DND-41 (cell line): ENCODE measurements at regions not wholly inside any gene's neighbourhood (a gene's known extent, or its start where the extent isn't known, plus 50 kb on each side); places are given as distances from the start of the nearest gene placed in this dataset.

Experiments
- EZH2 ChIP-seq: IDR thresholded peaks from 3 replicates; pipeline ENCODE4 v1.6.1; 2012; ENCODE audit warnings: borderline replicate concordance, low read depth, mild to moderate bottlenecking, moderate library complexity, low read length, inconsistent platforms; ENCODE audit not compliant: severe bottlenecking
- TF ChIP-seq, protein P1 (sequence below): IDR thresholded peaks from 2 replicates; pipeline ENCODE4 v1.5.1; 2012; ENCODE audit warnings: borderline replicate concordance, low read length, moderate library complexity, mild to moderate bottlenecking; ENCODE audit not compliant: poor library complexity, severe bottlenecking; ENCODE audit errors: extremely low read depth

DNA sequence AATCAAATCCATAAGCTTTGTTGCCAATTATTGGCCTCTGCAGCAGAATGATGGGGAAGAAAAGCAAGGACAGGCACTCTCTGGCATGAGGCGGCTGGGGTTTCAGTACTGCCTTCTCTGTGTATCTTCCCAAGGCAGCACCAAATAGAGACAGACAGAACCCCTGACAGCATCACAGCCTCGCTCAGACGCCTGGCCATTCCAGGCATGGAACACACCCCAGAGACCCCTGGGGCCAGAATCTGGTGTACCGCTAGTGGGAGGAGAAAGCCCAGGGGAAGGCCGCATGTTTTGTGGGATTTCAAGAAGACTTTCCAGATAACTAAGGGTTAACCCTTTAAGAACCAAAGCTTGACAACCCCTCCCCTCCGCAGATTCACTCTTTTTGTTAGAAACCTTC, 282.1 kb downstream of the EN1 start:
- TF ChIP-seq, protein P1, sequence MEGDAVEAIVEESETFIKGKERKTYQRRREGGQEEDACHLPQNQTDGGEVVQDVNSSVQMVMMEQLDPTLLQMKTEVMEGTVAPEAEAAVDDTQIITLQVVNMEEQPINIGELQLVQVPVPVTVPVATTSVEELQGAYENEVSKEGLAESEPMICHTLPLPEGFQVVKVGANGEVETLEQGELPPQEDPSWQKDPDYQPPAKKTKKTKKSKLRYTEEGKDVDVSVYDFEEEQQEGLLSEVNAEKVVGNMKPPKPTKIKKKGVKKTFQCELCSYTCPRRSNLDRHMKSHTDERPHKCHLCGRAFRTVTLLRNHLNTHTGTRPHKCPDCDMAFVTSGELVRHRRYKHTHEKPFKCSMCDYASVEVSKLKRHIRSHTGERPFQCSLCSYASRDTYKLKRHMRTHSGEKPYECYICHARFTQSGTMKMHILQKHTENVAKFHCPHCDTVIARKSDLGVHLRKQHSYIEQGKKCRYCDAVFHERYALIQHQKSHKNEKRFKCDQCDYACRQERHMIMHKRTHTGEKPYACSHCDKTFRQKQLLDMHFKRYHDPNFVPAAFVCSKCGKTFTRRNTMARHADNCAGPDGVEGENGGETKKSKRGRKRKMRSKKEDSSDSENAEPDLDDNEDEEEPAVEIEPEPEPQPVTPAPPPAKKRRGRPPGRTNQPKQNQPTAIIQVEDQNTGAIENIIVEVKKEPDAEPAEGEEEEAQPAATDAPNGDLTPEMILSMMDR: no peak
- no peak for TF ChIP-seq EZH2
